Endothelial cell (in vitro differentiated cells): ENCODE measurements at regions not wholly inside any gene's neighbourhood (a gene's known extent, or its start where the extent isn't known, plus 50 kb on each side); places are given as distances from the start of the nearest gene placed in this dataset.

Source experiments
- DNase-seq: peaks from one replicate; pipeline ENCODE4 v3.0.0; 2021; ENCODE audit warnings: low spot score
- H3K27ac Mint-ChIP-seq: one replicate; pipeline ENCODE4 v1.8.0; 2021; ENCODE audit warnings: mixed read lengths, inconsistent platforms; ENCODE audit not compliant: unreplicated experiment
- H3K27me3 Mint-ChIP-seq: one replicate; pipeline ENCODE4 v1.8.0; 2021; ENCODE audit warnings: mild to moderate bottlenecking, moderate library complexity, mixed read lengths, inconsistent platforms; ENCODE audit not compliant: unreplicated experiment
- H3K36me3 Mint-ChIP-seq: one replicate; pipeline ENCODE4 v1.8.0; 2021; ENCODE audit warnings: mild to moderate bottlenecking, low read depth, mixed read lengths, inconsistent platforms; ENCODE audit not compliant: unreplicated experiment
- H3K4me1 Mint-ChIP-seq: one replicate; pipeline ENCODE4 v1.8.0; 2021; ENCODE audit warnings: mild to moderate bottlenecking, mixed read lengths, inconsistent platforms; ENCODE audit not compliant: unreplicated experiment
- H3K4me3 Mint-ChIP-seq: one replicate; pipeline ENCODE4 v1.8.0; 2021; ENCODE audit warnings: mild to moderate bottlenecking, mixed read lengths, inconsistent platforms; ENCODE audit not compliant: unreplicated experiment
- H3K9me3 Mint-ChIP-seq: one replicate; pipeline ENCODE4 v1.8.0; 2021; ENCODE audit warnings: mixed read lengths, inconsistent platforms; ENCODE audit not compliant: unreplicated experiment
- CTCF ChIP-seq: fragments of 200-600 bp; sonication (generic); IDR thresholded peaks from one replicate; pipeline ENCODE4 v1.5.0; 2021; ENCODE audit warnings: antibody characterized with exemption; ENCODE audit not compliant: unreplicated experiment

DNA sequence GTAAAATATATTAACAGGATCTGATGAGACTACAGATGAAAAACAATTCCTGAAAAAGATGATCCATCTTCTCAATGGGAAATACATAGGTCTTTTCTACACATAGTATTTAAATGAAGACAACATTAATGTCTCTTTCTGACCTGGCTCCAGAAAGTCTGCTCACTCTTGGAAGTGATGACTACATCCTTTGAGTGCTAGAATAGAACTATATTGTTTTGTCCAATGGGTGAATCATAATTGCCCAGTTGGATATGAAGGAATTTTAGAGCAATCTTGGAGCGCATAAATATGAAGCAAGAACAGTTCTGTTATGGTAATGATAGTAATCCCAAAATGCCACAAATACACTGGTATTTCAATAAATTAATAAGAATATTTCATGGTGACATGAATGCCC, 322.1 kb downstream of the DEPDC1B start:
- no peak for TF ChIP-seq CTCF
- Mint-ChIP-seq H3K9me3 (no peaks in the 10 kb centered on the region), H3K27ac (no peak overlapping the region), H3K4me3 (no peak overlapping the region), H3K4me1 (no peaks in the 10 kb centered on the region), H3K36me3 (no peaks in the 10 kb centered on the region), H3K27me3 (no peaks in the 10 kb centered on the region)
- no peak for DNase-seq

DNA sequence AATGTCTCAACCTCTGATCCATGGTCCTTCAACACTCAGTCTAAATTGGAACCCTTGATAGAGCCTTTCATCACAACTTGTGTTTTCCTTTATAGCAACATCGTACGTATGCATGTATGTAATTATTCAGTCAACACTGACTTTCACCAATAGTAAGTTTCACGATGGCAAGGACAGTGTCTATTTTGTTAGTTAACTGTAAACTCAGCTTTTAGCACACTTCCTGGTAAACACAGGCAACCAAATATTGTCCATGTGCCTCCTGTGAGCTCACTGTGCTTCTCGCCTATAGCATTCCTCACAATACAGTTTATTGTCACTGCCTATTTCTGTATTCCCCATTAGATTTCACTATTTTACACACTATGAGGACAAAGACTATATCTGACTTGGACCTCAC, 323.1 kb downstream of the DEPDC1B start:
- H3K4me3 Mint-ChIP-seq = no peak overlapping the region
- H3K27me3 Mint-ChIP-seq = no peaks in the 10 kb centered on the region

DNA sequence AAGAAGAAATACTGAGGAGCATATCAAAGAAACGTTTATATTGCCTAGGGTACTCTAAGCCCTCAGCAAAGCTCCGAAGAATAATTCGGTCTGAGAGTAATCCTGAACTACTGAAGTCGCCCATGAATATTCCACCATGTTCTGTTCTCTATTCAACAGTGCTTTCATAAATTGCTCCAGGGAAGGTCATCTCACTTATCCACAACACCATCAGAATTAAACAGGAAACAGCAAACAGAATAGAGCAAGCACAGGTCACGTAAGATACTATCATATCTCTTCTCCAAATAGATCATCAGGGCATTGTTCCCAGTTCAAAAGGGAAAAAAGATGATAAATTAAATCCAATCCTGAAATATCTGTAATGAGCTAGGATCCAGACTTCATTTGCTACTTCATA, 325.6 kb downstream of the DEPDC1B start:
- Mint-ChIP-seq H3K27me3 (no peaks in the 10 kb centered on the region), H3K9me3 (no peaks in the 10 kb centered on the region), H3K36me3 (no peaks in the 10 kb centered on the region), H3K4me1 (no peaks in the 10 kb centered on the region), H3K27ac (no peak overlapping the region), H3K4me3 (no peak overlapping the region)
- no peak for DNase-seq
- TF ChIP-seq CTCF = no peak

More for the DNA sequence above, 323.1 kb downstream of the DEPDC1B start:
- Mint-ChIP-seq H3K36me3 (no peaks in the 10 kb centered on the region), H3K4me1 (no peaks in the 10 kb centered on the region), H3K27ac (no peak overlapping the region), H3K9me3 (no peaks in the 10 kb centered on the region)
- no peak for DNase-seq
- TF ChIP-seq CTCF = no peak

DNA sequence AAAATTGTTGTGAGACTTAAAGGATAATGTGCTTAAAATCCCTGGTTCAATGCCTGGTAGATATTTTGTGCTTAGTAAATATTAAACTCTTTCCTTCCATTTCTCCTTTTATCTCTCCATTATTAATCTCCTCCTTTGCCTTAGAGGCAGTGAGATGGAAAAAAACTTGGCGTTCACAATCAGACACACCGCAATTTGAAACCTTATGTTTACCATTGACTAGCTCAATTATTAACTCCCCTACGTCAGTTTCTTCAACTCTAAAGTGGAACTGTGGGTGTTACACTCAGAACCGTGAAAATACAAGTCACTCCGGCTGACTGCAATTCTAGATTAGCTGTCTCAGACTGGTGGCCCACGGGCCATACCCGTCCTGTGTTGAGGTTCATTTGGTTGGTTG, 327.2 kb downstream of the DEPDC1B start:
- no peak for DNase-seq
- TF ChIP-seq CTCF = no peak
- no peaks in the 10 kb centered on the region for H3K9me3 Mint-ChIP-seq
- H3K27ac Mint-ChIP-seq = no peak overlapping the region
- H3K4me1 Mint-ChIP-seq = no peaks in the 10 kb centered on the region
- H3K36me3 Mint-ChIP-seq = no peaks in the 10 kb centered on the region
- no peak overlapping the region for H3K4me3 Mint-ChIP-seq
- H3K27me3 Mint-ChIP-seq = no peaks in the 10 kb centered on the region

DNA sequence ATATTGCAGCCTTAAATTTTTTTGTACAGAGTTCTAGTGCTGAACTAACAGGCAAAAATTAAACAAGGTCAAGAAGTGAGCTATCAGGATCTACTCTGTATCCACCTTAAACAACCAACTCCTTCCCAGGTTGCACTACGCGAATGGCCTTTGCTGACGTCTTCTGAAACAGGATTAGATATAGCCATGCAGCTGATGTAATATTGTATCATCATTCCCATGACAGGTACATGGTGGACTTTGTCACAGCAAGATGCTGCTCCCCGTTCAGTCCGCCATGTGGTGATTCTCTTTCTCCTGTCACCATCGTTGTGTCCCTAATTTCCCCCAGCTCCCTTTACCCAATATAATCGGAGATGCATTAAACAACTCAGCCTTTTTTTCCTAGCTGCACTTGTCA, 328.9 kb downstream of the DEPDC1B start:
- TF ChIP-seq CTCF = no peak
- H3K36me3 Mint-ChIP-seq = no peaks in the 10 kb centered on the region

More for the DNA sequence above, 328.9 kb downstream of the DEPDC1B start:
- no peak overlapping the region for H3K4me3 Mint-ChIP-seq
- no peak overlapping the region for H3K27ac Mint-ChIP-seq
- no peak for DNase-seq
- H3K27me3 Mint-ChIP-seq = no peaks in the 10 kb centered on the region
- no peaks in the 10 kb centered on the region for H3K9me3 Mint-ChIP-seq
- H3K4me1 Mint-ChIP-seq = peaks cover 2% of the 10 kb centered on the region
